Right lobe of liver (tissue), 4 donors: ENCODE measurements at regions not wholly inside any gene's neighbourhood (a gene's known extent, or its start where the extent isn't known, plus 50 kb on each side); places are given as distances from the start of the nearest gene placed in this dataset.

Source experiments
- POLR2A ChIP-seq: fragments of 450-650 bp; IDR thresholded peaks from one replicate; pipeline ENCODE4 v1.6.1; 2017; ENCODE audit warnings: antibody characterized with exemption, mild to moderate bottlenecking
- TF ChIP-seq, protein P1 (sequence below), 4 donors: fragments of 200-600 bp in 3 of 4; fragments of 450-650 bp in 1 of 4; IDR thresholded peaks; one replicate each; pipeline versions ENCODE4 v1.5.1 to v1.8.0; 2016 to 2022; ENCODE audit warnings: antibody characterized with exemption in 4 of 4, mild to moderate bottlenecking in 2 of 4
- donor health status: DM: no; HTN: no; CAD: no.
- donor health status: DM: no; HTN: no; CAD: no.
- donor health status: DM: no; HTN: yes; CAD: no.

DNA sequence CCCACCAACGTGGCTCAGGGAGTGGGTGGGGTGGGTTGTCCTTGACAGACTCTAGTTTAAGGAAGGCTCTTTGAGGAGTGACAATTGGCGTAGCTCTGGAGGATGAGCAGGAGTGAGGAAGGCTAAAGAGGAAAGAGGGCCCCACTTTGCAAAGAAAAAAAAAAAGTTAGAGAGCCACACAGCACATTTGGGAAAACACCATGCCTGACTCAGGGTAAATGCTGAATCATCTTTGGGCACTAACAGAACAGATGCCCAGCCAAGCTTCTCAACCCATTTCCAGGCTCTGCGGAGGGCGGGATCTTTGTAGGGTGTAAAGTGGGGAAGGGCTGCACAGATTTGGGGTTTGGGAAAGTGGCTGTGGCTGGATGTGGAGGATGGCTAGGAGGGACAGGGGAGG, 179.1 kb upstream of the RGMA start:
- TF ChIP-seq, protein P1, sequence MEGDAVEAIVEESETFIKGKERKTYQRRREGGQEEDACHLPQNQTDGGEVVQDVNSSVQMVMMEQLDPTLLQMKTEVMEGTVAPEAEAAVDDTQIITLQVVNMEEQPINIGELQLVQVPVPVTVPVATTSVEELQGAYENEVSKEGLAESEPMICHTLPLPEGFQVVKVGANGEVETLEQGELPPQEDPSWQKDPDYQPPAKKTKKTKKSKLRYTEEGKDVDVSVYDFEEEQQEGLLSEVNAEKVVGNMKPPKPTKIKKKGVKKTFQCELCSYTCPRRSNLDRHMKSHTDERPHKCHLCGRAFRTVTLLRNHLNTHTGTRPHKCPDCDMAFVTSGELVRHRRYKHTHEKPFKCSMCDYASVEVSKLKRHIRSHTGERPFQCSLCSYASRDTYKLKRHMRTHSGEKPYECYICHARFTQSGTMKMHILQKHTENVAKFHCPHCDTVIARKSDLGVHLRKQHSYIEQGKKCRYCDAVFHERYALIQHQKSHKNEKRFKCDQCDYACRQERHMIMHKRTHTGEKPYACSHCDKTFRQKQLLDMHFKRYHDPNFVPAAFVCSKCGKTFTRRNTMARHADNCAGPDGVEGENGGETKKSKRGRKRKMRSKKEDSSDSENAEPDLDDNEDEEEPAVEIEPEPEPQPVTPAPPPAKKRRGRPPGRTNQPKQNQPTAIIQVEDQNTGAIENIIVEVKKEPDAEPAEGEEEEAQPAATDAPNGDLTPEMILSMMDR (IDR thresholded peaks at IDR 0.05) = no peak
- TF ChIP-seq POLR2A = no peak
